DMS153 (cell line): ENCODE measurements at regions not wholly inside any gene's neighbourhood (a gene's known extent, or its start where the extent isn't known, plus 50 kb on each side); places are given as distances from the start of the nearest gene placed in this dataset.

Source experiments
- DNase-seq: peaks from one replicate; lab custom pipeline; 2025; lab: John Stamatoyannopoulos, UW

DNA sequence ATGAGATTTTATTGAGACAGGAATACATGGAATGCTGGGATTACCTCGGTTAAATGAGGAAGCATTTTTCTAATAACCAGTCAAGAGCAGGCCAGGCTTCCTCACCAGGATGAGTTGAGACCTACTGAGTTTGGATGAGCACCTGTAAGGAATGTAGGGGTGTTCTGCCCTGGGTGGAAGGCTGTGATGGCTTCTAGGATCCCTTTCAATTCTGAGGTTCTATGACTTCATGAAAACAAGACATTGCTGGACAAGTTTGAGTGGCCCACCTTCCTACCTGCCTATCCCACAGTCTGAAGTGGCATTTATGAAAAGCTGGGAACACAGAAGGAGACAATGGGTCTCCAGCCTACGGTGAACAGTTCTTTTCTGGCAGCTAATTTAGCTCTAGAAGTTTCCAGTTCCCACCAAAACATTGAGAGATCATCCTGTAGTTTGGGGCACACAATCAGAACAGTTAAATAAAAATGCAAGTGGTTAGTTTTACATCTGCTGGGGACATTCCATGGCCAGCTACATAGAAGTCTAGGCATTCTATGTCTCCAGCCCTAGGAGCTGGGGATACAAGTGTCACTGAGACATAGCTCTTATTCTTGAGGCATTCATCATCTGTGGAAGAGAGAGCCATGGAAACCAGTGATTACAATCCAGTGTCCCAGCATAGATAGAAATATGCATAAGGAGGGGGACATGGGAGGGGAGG, 51.3 kb upstream of the TSPAN2 start:
- DNase-seq, result no peak

DNA sequence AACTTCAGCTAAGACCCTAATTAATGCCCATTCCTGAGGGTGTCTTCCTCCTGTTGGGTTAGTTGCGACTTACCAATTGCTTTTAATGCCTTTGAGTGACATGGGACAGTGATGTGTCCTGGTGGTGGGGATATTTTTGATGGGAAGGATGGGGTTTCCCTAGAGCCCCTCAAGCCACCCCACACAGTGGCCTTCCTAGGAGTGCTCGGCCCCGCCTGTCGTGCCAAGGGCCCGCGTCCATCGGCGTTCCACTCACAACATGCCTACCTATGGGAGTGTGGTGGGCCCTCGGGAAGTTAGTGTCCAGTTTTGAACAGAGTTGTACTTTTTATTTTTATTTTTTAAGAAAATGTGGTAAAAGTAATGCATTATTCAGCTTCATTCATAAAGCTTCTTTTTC, 50.1 kb upstream of the TSPAN2 start:
- no peak for DNase-seq
